ENCODE measurements at regions not wholly inside any gene's neighbourhood (a gene's known extent, or its start where the extent isn't known, plus 50 kb on each side); places are given as distances from the start of the nearest gene placed in this dataset.

DNA sequence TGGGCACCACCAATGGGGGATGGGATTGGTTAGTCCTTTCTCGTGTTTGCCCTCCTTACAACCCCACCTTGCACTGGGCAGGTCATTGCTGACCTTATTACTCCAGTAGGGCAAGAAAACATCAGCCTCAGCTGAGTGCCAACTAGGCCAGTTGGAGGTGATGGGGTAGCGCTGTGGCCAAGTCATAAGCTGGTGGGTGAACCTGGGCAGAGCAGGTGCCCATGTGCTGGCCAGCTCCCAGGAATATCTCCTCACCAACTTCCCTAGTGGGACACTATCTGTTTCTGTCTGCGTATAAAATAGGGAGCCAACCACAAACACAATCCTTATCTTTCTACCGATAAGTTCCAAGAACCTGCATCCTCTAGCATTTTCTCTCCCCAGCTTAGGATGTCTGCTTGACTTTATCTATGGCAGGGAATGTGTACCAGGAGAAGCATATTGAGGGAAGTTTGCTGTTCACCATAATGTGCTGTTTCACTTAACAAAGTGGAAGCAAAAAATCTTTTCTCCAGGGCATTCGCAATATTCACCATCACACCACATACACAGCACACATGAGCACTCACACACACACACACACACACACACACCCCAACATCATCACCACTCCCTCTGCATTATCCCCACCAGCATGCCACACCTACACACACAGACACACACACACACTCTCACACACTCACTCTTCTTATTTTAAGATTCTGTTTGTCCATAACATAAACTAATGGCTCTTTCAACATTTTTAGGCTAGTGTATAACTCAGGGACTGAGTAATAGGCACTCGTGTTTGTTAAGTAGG, 390.0 kb downstream of the ENC1 start:
- no peak for DNase-seq

DNA sequence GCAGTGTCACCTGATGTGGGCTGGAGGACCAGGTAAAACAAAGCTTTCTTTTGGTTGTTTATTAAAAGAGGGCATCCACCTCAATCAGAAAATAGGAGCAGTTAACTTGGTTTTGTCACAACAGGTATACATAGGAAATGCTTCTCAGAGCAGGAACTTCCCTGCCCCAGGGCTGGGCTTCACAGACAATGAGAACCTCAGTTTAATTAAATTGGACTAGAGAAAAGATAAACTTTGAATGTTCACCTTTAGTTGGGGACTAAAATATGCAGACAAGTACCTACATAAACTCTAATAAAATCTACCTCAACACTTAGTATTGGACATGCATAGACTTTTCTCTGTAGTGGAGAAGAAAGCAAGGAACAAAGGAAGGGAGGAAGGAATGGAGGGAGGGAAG, 392.0 kb downstream of the ENC1 start:
- DNase-seq: no peak

DNA sequence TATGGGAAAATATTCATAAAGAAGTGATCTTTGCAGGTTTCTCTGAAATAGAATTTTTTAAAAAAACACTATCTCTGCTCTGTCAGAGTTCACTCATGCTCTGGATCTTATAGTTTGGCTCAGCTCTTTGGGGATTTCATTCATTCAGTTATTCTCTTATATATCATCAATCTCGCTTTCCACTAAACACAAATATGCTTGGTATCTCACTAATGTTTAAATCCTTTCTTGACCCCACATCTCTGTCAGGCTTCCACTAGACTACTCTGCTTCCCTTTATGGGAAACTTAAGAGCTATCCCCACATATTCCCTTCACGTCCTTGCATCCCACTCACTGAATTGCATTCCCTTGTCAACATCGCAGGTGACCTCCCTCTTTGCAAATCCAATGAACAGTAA, 396.1 kb downstream of the ENC1 start:
- DNase-seq: no peak

DNA sequence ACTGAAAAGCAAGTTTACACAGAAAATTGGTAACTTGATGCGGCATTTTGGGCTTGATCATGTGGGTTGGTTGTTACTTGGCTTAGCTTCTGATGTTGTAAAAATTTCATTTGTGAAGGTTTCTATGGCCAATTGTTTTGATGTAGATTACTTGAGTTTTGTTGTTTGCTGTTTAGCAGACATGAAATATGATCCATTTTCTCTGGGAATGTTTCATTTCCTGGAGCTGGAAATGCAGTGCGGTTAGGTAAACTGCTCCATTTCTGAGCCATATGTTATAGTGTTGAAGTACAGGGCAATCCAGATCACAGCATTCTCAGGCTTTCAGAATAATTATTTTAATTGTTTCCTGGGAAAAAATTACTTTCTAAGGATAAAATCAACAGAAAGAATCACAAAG, 396.9 kb downstream of the ENC1 start:
- no peak for DNase-seq

DNA sequence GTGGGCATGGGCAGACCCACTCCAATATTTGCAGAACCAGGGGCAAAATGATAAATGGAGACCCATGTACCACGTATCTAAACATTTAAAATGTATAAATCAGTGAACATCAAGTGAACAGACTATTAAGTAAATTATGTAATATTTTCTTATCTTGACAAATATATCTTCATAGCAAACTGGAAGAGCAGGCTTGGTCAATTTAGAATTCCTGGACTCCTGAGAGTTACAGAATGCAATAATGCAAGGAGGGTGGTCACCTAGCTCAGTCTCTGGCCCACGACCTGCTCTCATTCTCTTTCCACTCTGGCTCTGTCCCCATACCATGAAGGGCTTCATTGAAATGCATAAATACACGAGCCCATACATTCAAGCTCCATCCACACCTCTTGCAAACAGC, 398.0 kb downstream of the ENC1 start:
- DNase-seq: no peak

DNA sequence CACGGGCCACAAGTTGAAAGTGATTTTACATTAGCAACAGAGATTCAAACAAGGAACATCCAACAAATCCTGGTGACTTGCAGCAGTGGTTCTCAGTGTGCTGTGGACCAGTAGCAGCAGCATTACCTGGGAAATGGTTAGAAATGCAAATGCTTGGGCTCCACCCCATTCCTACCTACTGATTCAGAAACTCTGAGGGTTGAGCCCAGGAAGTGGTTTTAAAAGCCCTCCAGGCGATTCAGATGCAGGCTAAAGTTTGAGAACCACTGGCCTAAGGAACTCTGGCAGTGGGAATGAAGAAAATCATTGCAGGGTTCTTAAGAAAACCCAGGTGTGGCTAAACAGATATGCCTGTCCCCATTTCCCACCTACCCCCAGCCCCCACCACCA, 398.8 kb downstream of the ENC1 start:
- no peak for DNase-seq

DNA sequence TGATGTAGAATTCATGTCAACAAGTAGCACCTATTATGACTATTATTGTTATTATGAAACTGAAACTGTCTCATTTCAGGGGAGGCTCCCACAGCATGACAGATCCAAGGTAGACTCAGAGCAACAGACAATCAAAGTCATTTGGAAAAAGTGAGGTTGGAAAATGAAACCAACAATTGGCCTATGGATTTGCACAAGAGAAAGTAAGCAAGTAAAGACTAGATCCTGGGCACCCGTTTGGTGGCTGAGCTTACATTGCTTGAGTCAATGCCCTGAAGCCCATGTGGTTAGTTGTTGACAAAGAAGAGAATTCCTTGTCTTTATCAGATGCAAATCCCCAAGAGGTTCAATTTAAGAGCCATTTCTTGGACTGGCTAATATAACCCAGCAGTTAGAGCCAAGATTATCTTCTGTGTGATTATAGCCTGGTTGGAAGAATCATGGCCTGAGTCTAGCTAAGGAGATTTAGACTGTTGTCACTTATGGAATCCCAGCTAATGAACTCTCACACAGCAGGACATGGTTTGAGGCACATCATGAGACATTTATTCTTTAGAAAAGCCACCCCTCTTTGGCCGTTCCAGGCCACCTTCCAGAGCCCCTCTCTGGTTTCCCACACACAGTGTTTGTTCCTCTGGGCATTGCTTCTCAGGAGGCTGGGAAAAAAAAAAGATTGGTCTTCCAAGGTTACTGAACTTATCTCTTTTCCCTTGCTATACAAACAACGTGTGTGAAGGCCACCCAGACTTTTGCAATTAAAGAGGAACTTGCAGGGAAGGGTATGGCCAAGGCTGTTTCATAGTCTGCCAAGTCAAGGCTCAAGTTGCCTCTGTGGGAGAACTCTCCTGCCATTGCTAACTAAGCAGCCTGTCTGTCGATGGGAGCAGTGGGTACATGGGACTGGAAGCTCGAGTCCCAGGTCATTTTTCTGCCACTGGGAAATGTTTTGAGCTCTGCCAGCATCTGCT, 399.5 kb downstream of the ENC1 start:
- no peak for DNase-seq

DNA sequence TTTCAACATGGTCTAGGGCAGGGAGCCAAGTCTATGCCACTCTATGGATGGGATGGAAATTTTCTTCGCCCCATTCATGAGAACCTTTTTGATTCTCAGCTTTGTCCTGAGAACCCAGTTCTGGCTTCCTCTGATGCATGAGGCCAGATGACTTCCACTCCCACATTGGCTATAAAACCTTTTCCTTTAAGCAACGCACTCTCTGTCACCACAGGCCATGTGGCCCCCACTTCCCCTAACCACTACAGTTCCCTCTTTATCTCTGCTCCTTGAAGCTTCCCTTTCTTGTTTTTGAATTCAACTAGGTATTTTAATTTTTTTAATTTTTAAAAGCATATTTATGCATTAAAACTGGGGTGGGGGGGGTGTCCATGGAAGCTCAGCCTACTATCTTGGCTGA, 401.3 kb downstream of the ENC1 start:
- no peak for DNase-seq

DNA sequence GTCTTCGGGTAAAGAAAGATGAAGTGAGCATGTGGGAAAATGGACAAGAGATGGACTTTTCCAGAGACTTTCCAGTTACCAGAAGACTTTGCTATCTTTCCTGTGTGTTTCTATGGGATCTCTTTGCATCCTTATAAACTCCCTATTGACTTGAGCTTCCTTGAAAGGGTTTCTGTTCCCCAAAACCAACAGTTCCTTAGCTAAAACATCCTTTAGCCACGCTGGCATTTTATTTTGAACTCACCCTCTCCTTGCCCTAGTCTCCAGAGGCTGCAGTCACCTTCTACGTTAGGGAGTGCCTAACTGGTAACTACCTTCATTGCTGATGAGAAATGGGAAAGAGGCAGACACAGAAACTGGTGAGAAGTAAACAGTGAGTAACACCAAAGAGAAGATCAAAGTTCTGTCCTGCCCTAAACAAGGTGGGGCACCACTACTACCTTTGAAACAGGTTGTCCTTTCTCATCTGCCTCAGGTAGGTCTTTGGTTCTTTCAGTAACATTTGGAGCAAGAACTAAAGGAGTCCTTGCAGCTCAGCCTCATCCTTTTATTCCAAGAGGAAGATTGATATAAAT, 402.9 kb downstream of the ENC1 start:
- no peak for DNase-seq

DNA sequence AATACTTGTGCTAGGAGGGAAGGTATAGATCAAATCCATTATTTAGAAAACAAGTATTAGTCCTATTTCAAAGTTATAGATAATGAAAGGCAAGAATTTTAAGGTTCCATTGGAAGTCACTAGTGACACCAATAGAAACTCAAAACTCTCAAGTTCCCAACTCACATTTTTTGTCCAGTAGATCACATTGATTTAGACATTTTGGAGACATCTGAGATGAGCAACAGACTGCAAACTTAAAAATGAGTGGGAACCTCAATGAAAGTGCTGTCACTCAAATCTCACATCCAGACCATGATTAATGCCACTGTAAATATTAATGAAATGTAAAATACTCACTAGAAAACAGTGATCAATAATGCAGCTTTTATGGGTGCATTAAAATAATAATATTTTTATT, 405.0 kb downstream of the ENC1 start:
- no peak for DNase-seq

DNA sequence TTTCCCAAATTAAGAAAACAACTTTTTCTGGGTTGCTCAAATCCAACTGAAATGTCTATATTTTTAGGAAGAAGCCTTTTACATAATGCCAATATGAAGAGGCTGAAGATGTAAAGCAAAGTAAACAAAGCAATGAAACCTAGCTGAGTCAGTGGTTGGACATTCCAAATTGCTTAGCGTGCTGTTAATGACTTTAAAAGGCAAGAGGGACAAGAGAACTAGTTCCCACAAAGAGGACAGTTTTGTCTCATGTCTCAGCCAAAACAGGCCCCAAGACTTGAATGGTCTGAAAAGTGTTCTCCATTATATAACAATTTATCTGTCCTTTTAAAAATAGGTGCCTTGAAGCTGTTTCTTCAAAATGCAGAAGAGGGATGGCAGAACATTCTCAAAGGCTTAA, 407.0 kb downstream of the ENC1 start:
- DNase-seq: no peak

DNA sequence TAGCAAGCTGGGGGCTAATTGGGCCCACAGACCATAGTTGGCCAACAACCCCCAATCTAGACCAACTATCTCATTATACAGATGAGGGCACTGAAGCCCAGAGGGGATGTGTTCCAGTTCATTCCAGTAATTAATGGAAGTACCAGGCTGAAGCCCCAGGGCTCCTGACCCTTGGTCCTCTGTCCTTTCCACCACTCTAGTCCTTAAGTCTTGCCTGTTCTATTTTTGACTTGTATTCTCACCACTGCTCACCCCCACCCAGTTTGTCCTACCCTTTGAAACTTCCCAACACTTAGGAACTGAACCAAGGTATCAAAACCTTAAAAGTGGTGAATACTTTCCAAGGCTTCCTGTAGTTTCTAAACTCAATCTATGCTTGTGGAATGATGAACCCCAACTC, 407.4 kb downstream of the ENC1 start:
- no peak for DNase-seq

DNA sequence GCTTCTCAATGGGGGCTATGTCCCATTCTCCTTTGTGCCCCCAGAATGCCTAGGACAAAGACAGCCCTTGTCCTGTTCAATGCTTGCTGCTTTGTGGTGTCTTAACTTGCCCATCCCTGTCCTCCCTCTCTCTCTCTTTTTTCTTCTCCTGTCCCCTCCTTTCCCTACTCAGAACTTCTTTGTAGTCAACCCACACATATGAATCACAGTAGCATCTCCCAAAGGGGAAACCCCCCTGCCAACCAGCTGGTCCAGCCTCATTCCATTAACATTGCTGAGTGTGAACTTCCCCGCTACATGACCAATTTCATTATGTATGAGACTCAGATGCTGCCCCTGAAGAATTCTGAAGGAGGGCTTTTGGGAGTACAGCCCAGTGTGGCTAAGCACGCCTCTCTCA, 408.3 kb downstream of the ENC1 start:
- DNase-seq: no peak

DNA sequence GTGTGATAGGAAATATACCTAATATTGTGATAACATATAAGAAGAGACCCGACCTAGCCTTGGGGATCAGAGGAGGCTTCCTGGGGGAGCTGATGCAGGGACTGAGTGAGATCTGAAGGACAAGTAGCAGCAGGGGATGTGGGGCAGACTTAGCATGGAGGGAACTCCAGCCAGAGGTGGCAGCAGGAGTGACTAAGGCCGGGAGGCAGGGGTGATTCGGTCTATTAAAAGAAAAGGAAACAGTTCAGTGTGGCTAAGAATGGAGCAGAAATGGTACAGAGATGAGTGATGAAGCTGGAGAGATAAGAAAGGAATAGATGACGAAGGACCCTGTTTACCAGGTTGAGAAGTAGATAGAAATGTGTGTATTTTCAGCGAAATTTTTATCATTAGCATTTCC, 408.8 kb downstream of the ENC1 start:
- DNase-seq: no peak

DNA sequence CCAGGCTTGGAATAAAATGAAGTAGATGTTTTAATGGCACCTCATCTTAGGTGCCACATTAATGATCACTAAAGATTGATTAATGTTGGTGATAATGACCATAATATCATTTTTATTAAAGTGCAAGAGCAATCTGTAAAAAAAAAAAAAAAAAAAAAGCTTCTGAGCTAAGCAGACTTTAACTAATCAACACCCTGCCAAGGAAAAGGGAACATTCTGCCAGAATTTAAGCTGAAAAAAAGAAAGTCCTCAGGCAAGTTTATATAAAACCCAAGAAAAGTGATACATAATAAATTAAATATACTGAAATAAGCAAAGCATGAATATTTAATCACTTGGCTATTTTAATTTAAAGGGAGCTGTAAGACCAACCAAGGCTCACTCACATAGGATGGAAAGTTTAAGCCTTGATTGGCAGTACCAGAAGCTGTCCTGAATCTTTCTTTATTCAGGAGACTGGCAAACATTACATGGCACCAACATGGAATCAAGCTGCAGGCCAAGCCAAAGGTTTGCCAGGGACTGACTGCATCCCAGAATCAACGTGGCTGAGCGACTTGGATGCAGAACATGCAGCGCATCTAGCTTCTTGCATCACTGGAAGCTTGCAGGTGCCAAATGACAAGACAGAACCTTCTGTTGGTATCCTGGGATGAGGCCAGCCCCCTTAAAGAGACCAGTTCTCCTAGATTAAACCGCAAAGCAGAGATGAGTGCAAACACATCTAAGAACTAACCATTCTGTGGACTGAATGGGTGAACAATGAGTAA, 413.6 kb downstream of the ENC1 start:
- no peak for DNase-seq

DNA sequence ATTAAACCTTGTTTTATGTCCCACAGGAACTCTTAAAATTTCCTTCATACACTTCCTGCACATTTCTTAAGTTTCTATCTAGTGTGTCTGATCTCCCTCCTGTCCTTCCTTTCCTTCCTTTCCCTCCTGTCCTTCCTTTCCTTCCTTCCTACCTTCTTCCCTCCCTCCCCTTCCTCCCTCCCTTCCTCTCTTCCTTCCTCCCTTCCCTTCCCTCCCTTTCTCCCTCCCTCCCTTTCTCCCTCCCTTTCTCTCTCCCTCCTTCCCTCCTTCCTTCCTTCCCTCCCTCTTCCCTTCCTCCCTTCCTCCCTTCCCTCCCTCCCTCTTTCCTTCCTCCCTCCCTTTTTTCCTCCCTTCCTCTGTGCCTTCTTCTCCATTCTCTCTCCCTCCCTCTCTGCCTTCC, 414.9 kb downstream of the ENC1 start:
- DNase-seq: no peak

DNA sequence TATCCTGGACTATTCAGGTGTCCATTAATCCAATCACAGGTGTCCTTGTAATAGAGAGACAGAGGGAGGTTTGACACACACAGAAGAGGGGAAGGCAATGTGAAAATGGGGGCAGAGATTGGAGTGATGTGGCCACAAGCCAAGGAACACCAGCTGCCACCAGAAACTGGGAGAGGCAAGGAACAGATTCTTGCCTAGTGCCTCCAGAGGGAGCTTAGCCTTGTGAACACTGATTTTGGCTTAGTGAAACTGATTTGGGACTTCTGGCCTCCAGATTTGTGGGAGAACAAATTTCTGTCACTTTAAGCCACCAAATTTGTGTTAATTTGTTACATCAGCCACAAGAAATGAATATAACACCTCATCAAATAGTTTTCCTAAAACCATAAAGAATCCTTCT, 416.2 kb downstream of the ENC1 start:
- DNase-seq: no peak

DNA sequence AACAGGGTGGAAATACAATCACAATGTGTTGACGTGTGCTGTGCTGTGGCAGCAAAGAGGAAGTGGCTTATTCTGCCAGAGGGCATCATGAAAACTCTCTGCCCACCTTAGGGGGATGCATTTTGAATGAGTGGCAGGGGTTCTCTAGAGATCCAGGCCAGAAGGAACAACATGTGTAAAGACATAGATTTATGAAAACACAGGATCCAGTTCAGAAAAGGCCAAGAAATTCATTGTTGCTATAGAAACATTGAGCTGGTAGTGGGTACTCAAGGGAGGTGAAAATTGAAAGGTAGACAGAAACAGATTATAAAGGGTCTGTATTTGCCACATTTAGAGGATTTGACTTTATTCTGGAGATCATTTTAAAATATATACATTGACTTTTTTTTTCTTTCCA, 417.7 kb downstream of the ENC1 start:
- DNase-seq: no peak

DNA sequence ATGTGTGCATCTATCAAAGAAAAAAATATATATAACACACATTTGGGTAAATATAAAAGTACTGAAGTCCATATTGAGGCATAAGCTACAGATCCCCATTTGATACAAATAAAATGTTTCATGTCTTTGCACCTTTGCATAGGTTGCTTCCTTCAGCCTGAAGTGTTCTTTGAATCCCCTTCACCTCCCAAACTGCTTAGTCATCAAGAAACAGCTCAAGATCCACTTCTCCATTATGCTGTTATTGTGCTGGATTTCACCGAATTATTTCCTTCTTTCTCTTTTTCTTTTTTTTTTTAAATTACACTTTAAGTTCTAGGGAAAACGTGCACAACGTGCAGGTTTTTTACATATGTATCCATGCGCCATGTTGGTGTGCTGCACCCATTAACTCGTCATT, 419.1 kb downstream of the ENC1 start:
- DNase-seq: no peak

DNA sequence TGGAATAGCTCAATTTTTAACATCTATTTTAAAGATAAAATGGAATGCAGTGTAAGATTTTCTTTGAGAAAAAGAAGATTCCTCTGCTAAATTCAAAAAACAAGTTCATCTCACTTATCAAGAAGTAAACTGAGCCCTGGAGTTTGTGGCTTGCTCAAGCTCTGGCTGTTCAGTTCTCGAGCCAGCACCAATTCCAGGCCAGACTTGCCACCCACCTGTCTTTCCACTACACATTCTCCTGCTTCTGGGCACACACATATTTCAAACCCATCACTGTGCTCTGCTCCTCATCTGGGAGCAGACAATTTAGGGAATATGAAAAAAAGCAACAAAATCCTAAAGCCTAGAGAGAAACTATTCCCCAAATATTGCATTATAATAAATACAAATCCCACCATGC, 424.5 kb downstream of the ENC1 start:
- no peak for DNase-seq

DNA sequence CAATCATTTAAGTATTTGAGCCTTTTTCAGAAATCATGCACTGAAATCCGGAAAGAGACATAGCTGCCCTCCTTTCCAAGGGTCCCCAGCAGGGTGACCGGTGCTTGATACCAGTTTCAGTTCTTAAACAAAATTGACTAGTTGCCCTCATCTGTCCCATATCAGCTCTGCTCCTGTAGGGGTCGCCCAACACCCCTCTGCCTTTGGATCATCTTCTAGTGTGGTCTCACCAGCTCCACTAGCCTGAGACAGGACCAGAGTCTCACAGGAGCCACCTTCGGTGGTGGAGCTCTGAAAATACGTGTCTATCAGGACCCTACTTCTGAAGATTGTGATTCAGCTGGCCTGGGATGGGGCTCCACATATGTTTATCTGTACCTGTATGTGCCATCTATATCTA, 428.2 kb downstream of the ENC1 start:
- DNase-seq: no peak

DNA sequence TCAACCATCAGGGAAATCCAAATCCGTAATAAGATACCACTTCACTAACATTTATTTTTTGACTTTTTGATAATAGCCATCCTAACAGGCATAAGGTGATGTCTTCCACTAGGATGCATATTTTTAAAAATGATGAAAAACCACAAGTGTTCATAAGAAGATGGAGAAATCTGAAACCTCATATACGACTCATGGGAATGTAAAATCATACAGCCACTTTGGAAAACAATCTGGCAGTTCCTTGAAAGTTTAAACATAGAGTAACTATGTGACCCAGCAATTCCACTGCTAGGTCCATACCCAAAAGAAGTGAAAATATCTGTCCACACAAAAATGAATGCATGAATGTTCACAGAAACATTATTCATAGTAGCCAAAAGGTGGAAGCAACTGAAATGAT, 431.0 kb downstream of the ENC1 start:
- DNase-seq: no peak
